Activated T-cell treated with anti-CD3 and anti-CD28 coated beads, Interleukin-2, amount 50 U/mL, for 72 hours (primary cell): ENCODE measurements at regions not wholly inside any gene's neighbourhood (a gene's known extent, or its start where the extent isn't known, plus 50 kb on each side); places are given as distances from the start of the nearest gene placed in this dataset.
"Not testable (repeated sequence)": the region's sequence is repeated elsewhere in the genome, so short reads cannot be mapped to it uniquely, and the experiment has no call there.

Experiments
- ATAC-seq, 2 donors: fragments of 150-1000 bp; cut with Tn5 transposase; replicated peaks in 1 of 2; 2 replicates each; pipeline ENCODE4 v1.10.0; 2021; ENCODE audit warnings: moderate library complexity in 2 of 2, mild to moderate bottlenecking in 1 of 2
- DNase-seq, 2 donors: peaks; one replicate each; pipeline ENCODE4 v3.0.0; 2021 to 2022; ENCODE audit warnings: mixed read lengths in 1 of 2
- H3K27ac Mint-ChIP-seq: one replicate; pipeline ENCODE4 v1.8.0; 2022; ENCODE audit warnings: mild to moderate bottlenecking, moderate library complexity, mixed read lengths
- H3K27me3 Mint-ChIP-seq: one replicate; pipeline ENCODE4 v1.8.0; 2022; ENCODE audit warnings: low read depth, mixed read lengths
- H3K36me3 Mint-ChIP-seq, 2 donors: one replicate each; pipeline ENCODE4 v1.8.0; 2022; ENCODE audit warnings: mixed read lengths in 2 of 2, mild to moderate bottlenecking in 1 of 2; ENCODE audit not compliant: insufficient read depth in 2 of 2
- H3K4me1 Mint-ChIP-seq: one replicate; pipeline ENCODE4 v1.8.0; 2022; ENCODE audit warnings: low read depth, mixed read lengths
- H3K4me3 Mint-ChIP-seq, 2 donors: one replicate each; pipeline ENCODE4 v1.8.0; 2022; ENCODE audit warnings: mild to moderate bottlenecking in 2 of 2, mixed read lengths in 2 of 2, moderate library complexity in 2 of 2
- H3K9me3 Mint-ChIP-seq, 2 donors: one replicate each; pipeline ENCODE4 v1.8.0; 2022; ENCODE audit warnings: mixed read lengths in 2 of 2

DNA sequence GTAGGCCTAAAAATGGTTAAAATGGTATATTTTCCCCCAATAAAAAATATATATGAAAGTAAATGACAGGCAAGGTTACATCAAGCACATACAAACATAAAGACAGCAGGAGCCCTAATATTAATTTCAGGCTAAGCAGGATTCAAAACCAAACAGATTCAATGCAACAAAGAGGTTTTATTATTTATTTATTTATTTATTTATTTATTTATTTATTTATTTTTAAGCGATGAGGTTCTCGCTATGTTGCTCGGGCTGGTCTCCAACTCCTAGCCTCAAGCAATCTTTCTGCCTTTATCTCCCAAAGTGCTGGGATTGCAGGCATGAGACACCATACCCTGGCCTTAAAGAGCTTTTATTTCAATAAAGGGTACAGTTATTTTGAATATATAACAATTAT is 106.4 kb upstream of the SHB start:
- Mint-ChIP-seq H3K27me3 (peaks cover 12% of the 10 kb centered on the region), H3K9me3 (peaks cover 8 to 9% of the 10 kb centered on the region in 2 donors), H3K4me3 (no peak overlapping the region), H3K27ac (no peak overlapping the region), H3K36me3 (peaks cover 9 to 14% of the 10 kb centered on the region in 2 donors), H3K4me1 (peaks cover 8% of the 10 kb centered on the region)
- ATAC-seq (no peak), DNase-seq (no peak)

DNA sequence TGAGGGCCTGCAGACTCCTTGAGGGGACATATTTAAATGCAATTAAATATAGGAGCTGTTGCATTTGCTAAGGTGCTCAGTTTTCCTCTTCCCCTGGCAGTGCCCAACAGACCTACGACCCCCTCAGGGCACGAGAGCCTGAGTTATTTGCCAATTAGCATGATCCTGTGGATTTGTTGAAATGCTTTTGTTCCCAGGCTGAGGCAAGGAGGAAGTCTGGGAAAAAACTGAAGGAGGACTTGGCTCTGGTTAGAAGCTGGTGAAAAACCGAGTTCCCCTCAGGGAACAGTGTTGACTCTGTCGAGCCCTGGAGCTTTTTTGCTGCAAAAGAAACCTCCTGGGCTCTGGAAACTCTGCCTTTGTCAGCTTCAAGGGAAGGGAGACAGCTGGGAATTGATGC is 103.6 kb upstream of the SHB start:
- no peak for ATAC-seq
- no peak overlapping the region for H3K4me3 Mint-ChIP-seq
- peaks cover 8% of the 10 kb centered on the region for H3K4me1 Mint-ChIP-seq

DNA sequence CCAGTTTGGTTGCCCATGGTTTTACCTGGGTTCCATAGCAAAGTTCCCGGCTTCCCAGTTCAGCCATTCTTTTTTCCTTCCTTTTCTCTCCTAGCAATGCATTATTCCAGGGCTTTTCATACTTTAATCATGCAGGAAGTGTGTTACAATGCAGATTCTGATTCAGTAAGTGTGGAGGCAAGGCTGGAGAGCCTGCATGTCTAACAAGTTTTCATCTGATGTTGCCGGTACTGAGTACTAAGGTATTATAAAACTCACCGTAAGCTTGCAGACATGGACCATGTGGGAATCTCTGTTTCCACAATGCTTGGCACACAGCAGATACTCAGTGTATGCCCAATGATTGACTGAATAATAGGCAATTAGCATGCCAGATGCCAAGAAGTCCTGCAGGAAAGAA is 102.9 kb upstream of the SHB start:
- Mint-ChIP-seq H3K9me3 (peaks cover 12 to 15% of the 10 kb centered on the region in 2 donors), H3K4me1 (peaks cover 8% of the 10 kb centered on the region), H3K27ac (no peak overlapping the region), H3K36me3 (peaks cover 13 to 15% of the 10 kb centered on the region in 2 donors), H3K4me3 (no peak overlapping the region), H3K27me3 (peaks cover 12% of the 10 kb centered on the region)
- DNase-seq (no peak), ATAC-seq (no peak)

More for the DNA sequence above, 103.6 kb upstream of the SHB start:
- Mint-ChIP-seq H3K27ac (no peak overlapping the region), H3K36me3 (peaks cover 13 to 15% of the 10 kb centered on the region in 2 donors), H3K9me3 (peaks cover 12 to 15% of the 10 kb centered on the region in 2 donors), H3K27me3 (peaks cover 12% of the 10 kb centered on the region)
- no peak for DNase-seq

DNA sequence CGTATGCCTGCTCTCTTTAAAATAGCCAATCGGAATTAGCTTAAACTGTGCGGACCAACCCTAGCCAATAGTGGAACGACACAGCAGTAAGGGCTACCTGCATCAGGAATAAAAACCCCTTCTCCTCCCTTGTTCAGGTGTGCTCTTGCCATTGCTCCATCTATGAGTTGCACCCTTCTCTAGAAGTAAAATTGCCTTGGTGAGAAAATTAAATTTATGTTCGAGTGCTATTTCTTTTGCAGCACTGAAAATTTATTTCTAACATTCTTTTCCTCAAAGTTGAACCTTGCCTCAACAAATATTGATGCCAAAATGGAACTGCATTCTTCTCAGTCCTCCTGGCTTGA is 102.5 kb upstream of the SHB start:
- peaks cover 12% of the 10 kb centered on the region for H3K27me3 Mint-ChIP-seq
- H3K36me3 Mint-ChIP-seq = peaks cover 13 to 15% of the 10 kb centered on the region in 2 donors
- peaks cover 12 to 15% of the 10 kb centered on the region in 2 donors for H3K9me3 Mint-ChIP-seq
- H3K4me3 Mint-ChIP-seq = no peak overlapping the region
- H3K4me1 Mint-ChIP-seq = peaks cover 7% of the 10 kb centered on the region
- ATAC-seq (no peak), DNase-seq (no peak)
- H3K27ac Mint-ChIP-seq = no peak overlapping the region

DNA sequence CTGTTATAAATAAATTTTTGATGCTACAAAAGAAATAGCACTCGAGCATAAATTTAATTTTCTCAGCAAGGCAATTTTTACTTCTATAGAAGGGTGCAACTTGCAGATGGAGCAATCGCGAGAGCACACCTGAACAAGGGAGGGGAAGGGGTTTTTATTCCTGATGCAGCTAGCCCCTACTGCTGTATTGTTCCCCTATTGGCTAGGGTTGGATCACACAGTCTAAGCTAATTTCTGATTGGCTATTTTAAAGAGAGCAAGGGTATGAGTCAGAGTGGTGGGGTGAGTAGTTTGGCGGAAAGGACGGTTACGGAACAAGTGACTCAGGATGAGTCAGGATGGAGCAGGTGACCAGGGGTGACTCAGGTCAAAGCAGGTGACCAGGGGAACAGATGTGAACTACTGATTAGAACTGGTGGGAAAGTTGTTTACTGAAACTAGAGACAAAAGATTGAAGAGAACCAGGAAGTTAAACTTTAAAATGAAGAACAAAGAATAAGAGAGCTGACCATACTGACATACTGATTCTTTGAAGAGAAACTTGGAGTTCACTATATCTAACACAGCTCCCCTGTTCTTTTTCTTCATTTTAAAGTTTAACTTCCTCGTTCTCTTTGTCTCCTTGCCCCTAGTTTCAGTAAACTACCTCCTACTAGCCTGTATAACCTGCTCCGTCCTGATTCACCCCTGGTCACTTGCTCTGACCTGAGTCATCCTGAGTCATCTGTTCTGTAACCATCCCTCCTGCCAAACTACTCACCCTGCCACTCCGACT is 101.9 kb upstream of the SHB start:
- H3K9me3 Mint-ChIP-seq = peaks cover 12 to 15% of the 10 kb centered on the region in 2 donors

DNA sequence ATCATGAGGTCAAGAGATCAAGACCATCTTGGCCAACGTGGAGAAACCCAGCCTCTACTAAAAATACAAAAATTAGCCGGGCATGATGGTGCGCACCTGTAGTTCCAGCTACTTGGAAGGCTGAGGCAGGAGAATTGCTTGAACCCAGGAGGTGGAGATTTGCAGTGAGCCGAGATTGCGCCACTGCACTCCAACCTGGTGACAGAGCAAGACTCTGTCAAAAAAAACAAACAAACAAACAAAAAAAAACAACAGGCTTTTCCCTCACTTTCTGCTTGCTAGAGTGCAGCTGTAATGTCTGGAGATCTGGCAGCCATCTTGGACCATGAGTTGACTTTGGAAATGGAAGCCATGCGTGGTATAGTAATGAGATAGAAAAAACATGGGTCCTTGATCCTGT is 101.1 kb upstream of the SHB start:
- peaks cover 13 to 15% of the 10 kb centered on the region in 2 donors for H3K36me3 Mint-ChIP-seq
- not testable (repeated sequence) for DNase-seq

More for the DNA sequence above, 101.9 kb upstream of the SHB start:
- DNase-seq (peak; percentile 14 to 15), ATAC-seq (peak; percentile 25 to 47)
- H3K4me1 Mint-ChIP-seq, H3K4me3 Mint-ChIP-seq, H3K27ac Mint-ChIP-seq: not testable (repeated sequence)
- peaks cover 12% of the 10 kb centered on the region for H3K27me3 Mint-ChIP-seq
- peaks cover 13 to 15% of the 10 kb centered on the region in 2 donors for H3K36me3 Mint-ChIP-seq

DNA sequence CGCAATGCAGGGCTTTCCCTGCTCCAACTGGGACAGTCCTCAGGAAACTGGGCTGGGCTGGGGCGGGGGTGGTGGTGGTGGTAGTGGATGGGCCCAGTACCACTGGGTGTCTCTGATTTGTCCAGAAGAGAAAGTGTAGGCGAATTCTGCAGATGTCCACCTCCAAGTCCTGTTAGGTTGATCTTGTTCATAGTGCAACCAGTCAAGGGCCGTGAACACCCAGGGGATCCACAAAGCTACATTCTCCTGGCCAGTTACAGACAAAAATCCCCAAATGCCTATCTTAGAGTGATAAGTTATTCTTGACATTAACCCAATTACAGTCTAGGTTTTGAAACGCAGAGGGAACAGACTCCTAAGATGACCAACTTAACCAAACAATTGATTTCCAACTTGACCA is 97.5 kb upstream of the SHB start:
- peaks cover 10% of the 10 kb centered on the region in 2 donors for H3K36me3 Mint-ChIP-seq
- ATAC-seq (no peak), DNase-seq (no peak)
- H3K4me3 Mint-ChIP-seq = no peak overlapping the region
- H3K27ac Mint-ChIP-seq = no peak overlapping the region
- no peaks in the 10 kb centered on the region for H3K4me1 Mint-ChIP-seq
- no peaks in the 10 kb centered on the region for H3K27me3 Mint-ChIP-seq
- H3K9me3 Mint-ChIP-seq = peaks cover 10 to 11% of the 10 kb centered on the region in 2 donors

More for the DNA sequence above, 101.1 kb upstream of the SHB start:
- not testable (repeated sequence) for ATAC-seq, H3K4me3 Mint-ChIP-seq, H3K4me1 Mint-ChIP-seq, H3K27ac Mint-ChIP-seq
- Mint-ChIP-seq H3K27me3 (peaks cover 10% of the 10 kb centered on the region), H3K9me3 (peaks cover 12 to 15% of the 10 kb centered on the region in 2 donors)

DNA sequence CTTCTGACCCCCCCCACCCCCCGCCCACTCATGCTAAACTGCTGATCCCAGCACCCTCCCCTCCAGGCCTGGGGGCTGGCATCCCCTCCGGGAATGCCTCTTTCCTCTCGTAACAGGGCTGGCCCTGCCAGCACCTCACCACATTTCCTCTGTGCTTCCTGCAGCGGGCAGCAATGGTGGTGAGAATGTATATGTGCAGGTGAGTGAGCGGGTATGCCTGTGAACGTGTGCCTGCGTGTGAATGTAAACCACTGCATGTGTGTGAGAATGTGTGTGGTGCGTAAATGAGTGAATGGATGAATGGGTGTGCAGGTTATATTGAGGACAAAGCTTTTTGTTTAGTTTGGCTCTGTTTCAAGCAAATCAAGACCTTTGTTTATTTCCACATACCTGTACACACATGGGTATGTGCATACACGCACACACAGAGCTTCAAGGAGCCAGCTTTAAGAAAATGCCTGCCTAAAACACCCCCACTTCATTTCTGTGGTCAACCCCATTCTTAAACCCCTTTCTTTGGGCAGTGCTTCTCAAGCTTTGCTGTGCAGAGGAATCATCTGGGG is 95.7 kb upstream of the SHB start:
- no peak overlapping the region for H3K4me3 Mint-ChIP-seq
- H3K36me3 Mint-ChIP-seq = peaks cover under 1 to 2% of the 10 kb centered on the region in 2 donors
- H3K27ac Mint-ChIP-seq = no peak overlapping the region
- peaks cover 2 to 4% of the 10 kb centered on the region in 2 donors for H3K9me3 Mint-ChIP-seq
- H3K4me1 Mint-ChIP-seq = no peaks in the 10 kb centered on the region
- no peaks in the 10 kb centered on the region for H3K27me3 Mint-ChIP-seq
- DNase-seq (no peak), ATAC-seq (no peak)

DNA sequence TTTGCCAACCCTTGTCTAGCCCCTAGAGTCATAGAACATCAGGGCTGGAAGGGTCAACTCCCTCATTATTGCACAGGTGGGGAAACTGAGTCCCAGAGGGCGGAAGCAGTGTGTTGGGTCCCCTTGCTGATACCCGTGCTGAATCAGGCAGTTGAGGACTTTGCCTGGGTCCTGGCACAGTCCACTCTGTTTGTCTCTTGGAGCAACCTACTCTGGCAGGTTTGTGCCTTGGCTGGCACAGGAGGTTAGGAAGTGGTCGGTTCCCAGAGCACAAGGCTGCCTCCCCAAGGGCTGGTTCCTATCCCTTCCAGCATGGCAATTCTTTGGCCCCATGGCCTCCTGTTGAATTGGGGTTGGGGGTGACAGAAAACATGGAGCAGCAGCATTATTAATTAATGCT is 94.5 kb upstream of the SHB start:
- no peak for DNase-seq
- Mint-ChIP-seq H3K27ac (no peak overlapping the region), H3K4me3 (no peak overlapping the region), H3K9me3 (no peaks in the 10 kb centered on the region), H3K27me3 (no peaks in the 10 kb centered on the region), H3K36me3 (no peaks in the 10 kb centered on the region), H3K4me1 (no peaks in the 10 kb centered on the region)
- ATAC-seq = no peak

DNA sequence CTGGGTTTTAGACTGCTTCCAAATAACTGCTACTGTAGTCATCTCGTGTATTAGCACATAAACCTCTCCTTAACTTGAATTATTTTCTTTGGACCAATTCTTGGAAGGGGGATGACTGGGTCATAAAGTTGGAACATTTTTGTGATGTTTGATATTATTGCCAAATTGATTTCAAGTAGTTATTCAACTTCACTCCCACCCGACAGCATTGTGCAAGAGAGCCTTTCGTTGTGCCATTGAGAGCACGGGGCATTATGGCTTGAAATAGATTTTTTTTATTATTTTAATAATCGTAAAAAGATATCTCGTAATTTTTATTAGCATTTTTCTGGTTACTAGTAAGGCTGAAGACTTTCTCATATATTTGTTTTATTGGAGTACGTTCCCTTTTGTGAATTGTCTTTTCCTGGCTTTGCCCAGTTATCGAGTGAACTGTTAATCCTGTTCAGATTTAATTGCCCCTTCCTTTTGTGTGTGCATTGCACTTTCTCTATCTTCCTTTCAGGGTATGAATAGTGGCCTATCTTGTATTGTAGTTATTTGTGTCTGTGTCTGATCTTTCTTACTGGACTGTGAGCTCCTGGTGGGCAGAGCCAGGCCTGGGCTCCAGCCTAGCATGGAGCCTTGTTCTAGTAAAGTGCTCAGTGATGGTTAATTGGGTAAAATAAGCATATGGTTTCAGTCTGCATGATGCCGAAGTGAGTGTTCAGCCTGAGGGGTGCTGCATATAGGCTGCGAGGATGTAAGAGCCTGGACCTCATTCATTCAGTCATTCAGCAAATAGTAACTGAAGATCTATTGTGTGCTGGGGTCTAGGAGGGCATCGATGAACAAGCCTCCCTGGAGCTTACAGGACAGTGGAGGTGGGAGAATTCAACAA is 93.5 kb upstream of the SHB start:
- no peaks in the 10 kb centered on the region for H3K36me3 Mint-ChIP-seq
- H3K4me3 Mint-ChIP-seq = no peak overlapping the region
- ATAC-seq (no peak), DNase-seq (no peak)
- H3K9me3 Mint-ChIP-seq = no peaks in the 10 kb centered on the region
- no peak overlapping the region for H3K27ac Mint-ChIP-seq
- no peaks in the 10 kb centered on the region for H3K27me3 Mint-ChIP-seq
- H3K4me1 Mint-ChIP-seq = no peaks in the 10 kb centered on the region

DNA sequence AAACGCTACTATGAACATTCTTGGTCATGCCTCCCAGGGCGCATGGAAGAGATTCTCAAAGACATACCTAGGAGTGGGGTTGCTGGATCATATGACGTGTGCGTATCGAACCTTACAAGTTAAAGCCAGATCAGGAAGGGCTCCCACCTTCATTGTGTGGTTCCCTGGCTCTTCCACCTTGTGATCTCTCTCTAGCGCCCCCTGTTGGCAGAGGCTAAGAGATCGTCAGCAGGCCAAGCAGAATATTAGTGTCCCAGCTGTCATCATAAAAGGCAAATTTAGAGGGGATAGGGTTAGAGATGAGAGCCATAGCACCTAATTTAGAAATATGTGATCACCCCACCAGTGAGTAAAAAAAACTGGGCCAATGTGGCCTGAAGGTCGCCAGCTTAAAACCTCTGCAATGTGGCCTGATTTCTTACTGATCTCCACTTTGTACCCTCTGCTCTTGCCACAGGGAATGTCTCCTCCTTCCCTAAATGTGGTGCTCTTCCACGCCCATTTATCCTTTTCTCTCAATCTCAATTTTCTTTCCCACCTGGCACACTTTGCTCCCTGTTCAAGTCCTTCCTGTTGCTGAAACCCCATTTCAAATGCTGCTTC is 91.7 kb upstream of the SHB start:
- ATAC-seq = no peak
- Mint-ChIP-seq H3K36me3 (no peaks in the 10 kb centered on the region), H3K4me1 (no peaks in the 10 kb centered on the region), H3K9me3 (no peaks in the 10 kb centered on the region), H3K27me3 (no peaks in the 10 kb centered on the region), H3K27ac (no peak overlapping the region), H3K4me3 (no peak overlapping the region)
- peak; percentile 66 to 70 for DNase-seq

DNA sequence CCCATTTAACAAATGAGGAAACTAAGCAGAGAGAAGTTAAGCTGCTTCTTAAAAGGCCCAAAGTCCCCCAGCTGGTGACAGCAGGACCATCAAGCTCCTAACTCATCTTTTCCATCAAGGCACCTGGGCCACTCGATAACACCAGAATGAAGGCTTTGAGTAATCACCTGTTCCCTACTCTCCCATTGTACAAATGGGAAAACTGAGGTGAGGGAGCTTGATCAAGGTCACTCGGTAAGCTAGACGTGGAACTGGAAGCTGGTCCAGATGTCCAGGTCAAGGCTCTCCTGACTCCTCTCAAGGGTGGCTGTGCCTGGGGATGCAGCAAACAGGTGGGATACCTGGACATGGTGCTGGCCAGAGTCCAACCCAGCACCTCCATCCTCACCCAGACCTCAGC is 90.6 kb upstream of the SHB start:
- DNase-seq = no peak

DNA sequence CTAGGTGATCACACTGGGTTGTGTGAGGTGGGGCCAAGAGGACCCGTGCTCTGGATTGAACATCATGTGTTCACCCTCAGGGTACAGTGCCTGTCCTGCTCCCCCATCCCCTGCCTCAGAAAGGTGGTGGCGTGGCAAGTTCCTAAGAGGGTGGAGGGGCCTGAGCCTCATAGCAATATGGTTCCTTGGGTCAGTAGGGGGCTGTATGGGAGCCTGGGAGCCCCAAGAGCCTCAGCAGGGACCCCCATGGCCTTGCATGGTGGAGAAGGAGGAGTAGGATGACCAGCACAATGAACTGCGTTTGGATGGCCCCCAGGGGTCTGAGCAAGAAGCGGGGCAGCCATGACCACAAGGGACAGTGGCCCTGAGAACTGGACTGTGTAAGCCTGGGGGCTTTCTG is 89.6 kb upstream of the SHB start:
- no peak for ATAC-seq
- H3K36me3 Mint-ChIP-seq = no peaks in the 10 kb centered on the region
- H3K27me3 Mint-ChIP-seq = no peaks in the 10 kb centered on the region

More for the DNA sequence above, 90.6 kb upstream of the SHB start:
- H3K4me1 Mint-ChIP-seq = no peaks in the 10 kb centered on the region
- no peaks in the 10 kb centered on the region for H3K27me3 Mint-ChIP-seq
- no peaks in the 10 kb centered on the region for H3K9me3 Mint-ChIP-seq
- H3K36me3 Mint-ChIP-seq = no peaks in the 10 kb centered on the region
- no peak for ATAC-seq
- H3K4me3 Mint-ChIP-seq = no peak overlapping the region
- no peak overlapping the region for H3K27ac Mint-ChIP-seq

More for the DNA sequence above, 89.6 kb upstream of the SHB start:
- no peaks in the 10 kb centered on the region for H3K9me3 Mint-ChIP-seq
- no peak overlapping the region for H3K4me3 Mint-ChIP-seq
- H3K4me1 Mint-ChIP-seq = no peaks in the 10 kb centered on the region
- no peak overlapping the region for H3K27ac Mint-ChIP-seq
- no peak for DNase-seq
